NK-92 treated with Interleukin-12 subunit alpha and Interleukin-12 subunit beta, amount 100 ng/mL, for 24 hours (cell line): ENCODE measurements at regions not wholly inside any gene's neighbourhood (a gene's known extent, or its start where the extent isn't known, plus 50 kb on each side); places are given as distances from the start of the nearest gene placed in this dataset.
"Not testable (repeated sequence)": the region's sequence is repeated elsewhere in the genome, so short reads cannot be mapped to it uniquely, and the experiment has no call there.

Experiments
- DNase-seq: peaks from one replicate; lab custom pipeline; 2025; lab: John Stamatoyannopoulos, UW

GRCh38 chr16:87161410-87161809, 155.8 kb downstream of the C16orf95 start:
- DNase-seq: not testable (repeated sequence)

GRCh38 chr16:87161822-87162676, 155.1 kb downstream of the C16orf95 start:
- DNase-seq: no peak

GRCh38 chr16:87162799-87163198, 154.4 kb downstream of the C16orf95 start:
- not testable (repeated sequence) for DNase-seq

- DNase-seq: no peak
Measured at GRCh38 chr16:87163637-87164036, 153.6 kb downstream of the C16orf95 start.

GRCh38 chr16:87165151-87165550, 152.0 kb downstream of the C16orf95 start:
- DNase-seq: no peak

- no peak for DNase-seq
Measured at GRCh38 chr16:87165885-87166284, 151.3 kb downstream of the C16orf95 start.

- no peak for DNase-seq
Measured at GRCh38 chr16:87166321-87166720, 150.9 kb downstream of the C16orf95 start.

- DNase-seq: no peak
Measured at GRCh38 chr16:87166934-87167333, 150.3 kb downstream of the C16orf95 start.

GRCh38 chr16:87169509-87169995, 147.6 kb downstream of the C16orf95 start:
- DNase-seq: no peak

GRCh38 chr16:87170310-87170709, 146.9 kb downstream of the C16orf95 start:
- DNase-seq: no peak

GRCh38 chr16:87171723-87172122, 145.5 kb downstream of the C16orf95 start:
- DNase-seq: no peak

- DNase-seq: no peak
Measured at GRCh38 chr16:87172632-87173031, 144.6 kb downstream of the C16orf95 start.

GRCh38 chr16:87173294-87173893, 143.8 kb downstream of the C16orf95 start:
- no peak for DNase-seq

- DNase-seq: no peak
Measured at GRCh38 chr16:87174061-87174460, 143.1 kb downstream of the C16orf95 start.

GRCh38 chr16:87176735-87177134, 140.5 kb downstream of the C16orf95 start:
- no peak for DNase-seq

- DNase-seq: no peak
Measured at GRCh38 chr16:87177673-87178072, 139.5 kb downstream of the C16orf95 start.

- no peak for DNase-seq
Measured at GRCh38 chr16:87178177-87178863, 138.9 kb downstream of the C16orf95 start.

GRCh38 chr16:87178977-87179376, 138.2 kb downstream of the C16orf95 start:
- no peak for DNase-seq

GRCh38 chr16:87180069-87180468, 137.1 kb downstream of the C16orf95 start:
- DNase-seq: no peak

GRCh38 chr16:87182759-87183158, 134.4 kb downstream of the C16orf95 start:
- DNase-seq: no peak

GRCh38 chr16:87183647-87184046, 133.5 kb downstream of the C16orf95 start:
- no peak for DNase-seq

GRCh38 chr16:87185308-87185707, 131.9 kb downstream of the C16orf95 start:
- no peak for DNase-seq

GRCh38 chr16:87185983-87186382, 131.2 kb downstream of the C16orf95 start:
- DNase-seq: no peak
